ENCODE measurements at regions not wholly inside any gene's neighbourhood (a gene's known extent, or its start where the extent isn't known, plus 50 kb on each side); places are given as distances from the start of the nearest gene placed in this dataset.

DNA sequence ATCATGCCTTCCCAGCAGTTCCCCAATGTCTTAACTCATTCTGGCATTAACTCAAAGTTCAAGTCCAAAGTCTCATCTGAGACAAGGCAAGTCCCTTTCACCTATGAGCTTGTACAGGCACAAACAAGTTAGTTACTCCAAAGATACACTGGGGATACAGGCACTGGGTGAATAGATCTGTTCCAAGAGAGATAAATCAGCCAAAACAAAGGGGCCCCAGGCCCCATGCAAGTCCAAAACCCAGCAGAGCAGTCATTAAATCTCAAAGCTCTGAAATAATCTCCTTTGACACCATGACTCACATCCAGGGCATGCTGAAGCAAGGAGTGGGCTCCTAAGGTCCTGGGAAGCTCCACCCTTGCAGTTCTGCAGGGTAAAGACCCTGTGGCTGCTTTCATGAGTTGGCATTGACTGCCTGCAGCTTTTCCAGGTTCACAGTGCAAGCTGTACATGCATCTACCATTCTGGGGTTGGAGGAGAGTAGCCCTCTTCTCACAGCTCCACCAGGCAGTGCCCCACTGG is 332.2 kb upstream of the KIF2B start:
- Histone ChIP-seq H3K27ac (ENCODE audit: low read depth, low read length) (no peak overlapping the region), H3K27me3 (ENCODE audit: control insufficient read depth, low read length) (no peaks in the 10 kb centered on the region), H3K9me2 (replicated peaks; ENCODE audit: control insufficient read depth, low read length) (no peaks in the 10 kb centered on the region), H3K9me3 (ENCODE audit: control insufficient read depth, insufficient read depth, low read length) (no peaks in the 10 kb centered on the region), H4K20me1 (ENCODE audit: control insufficient read depth, insufficient read depth, low read depth, low read length) (no peaks in the 10 kb centered on the region), H3K4me2 (ENCODE audit: low read length) (no peak overlapping the region), H3K36me3 (ENCODE audit: control insufficient read depth, low read length) (no peaks in the 10 kb centered on the region), H3K79me2 (ENCODE audit: control insufficient read depth, low read length) (no peaks in the 10 kb centered on the region), H3F3A (ENCODE audit: control insufficient read depth, insufficient read depth) (no peaks in the 10 kb centered on the region), H3K4me1 (ENCODE audit: control insufficient read depth, low read length) (no peaks in the 10 kb centered on the region), H3K4me3 (ENCODE audit: low read length) (no peak overlapping the region)
- no peak for TF ChIP-seq EZH2phosphoT487 (IDR thresholded peaks at IDR 0.05; ENCODE audit: borderline replicate concordance, low read length)
- TF ChIP-seq, protein P1, sequence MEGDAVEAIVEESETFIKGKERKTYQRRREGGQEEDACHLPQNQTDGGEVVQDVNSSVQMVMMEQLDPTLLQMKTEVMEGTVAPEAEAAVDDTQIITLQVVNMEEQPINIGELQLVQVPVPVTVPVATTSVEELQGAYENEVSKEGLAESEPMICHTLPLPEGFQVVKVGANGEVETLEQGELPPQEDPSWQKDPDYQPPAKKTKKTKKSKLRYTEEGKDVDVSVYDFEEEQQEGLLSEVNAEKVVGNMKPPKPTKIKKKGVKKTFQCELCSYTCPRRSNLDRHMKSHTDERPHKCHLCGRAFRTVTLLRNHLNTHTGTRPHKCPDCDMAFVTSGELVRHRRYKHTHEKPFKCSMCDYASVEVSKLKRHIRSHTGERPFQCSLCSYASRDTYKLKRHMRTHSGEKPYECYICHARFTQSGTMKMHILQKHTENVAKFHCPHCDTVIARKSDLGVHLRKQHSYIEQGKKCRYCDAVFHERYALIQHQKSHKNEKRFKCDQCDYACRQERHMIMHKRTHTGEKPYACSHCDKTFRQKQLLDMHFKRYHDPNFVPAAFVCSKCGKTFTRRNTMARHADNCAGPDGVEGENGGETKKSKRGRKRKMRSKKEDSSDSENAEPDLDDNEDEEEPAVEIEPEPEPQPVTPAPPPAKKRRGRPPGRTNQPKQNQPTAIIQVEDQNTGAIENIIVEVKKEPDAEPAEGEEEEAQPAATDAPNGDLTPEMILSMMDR (IDR thresholded peaks at IDR 0.05; ENCODE audit: low read depth, low read length, poor library complexity, severe bottlenecking), result no peak

DNA sequence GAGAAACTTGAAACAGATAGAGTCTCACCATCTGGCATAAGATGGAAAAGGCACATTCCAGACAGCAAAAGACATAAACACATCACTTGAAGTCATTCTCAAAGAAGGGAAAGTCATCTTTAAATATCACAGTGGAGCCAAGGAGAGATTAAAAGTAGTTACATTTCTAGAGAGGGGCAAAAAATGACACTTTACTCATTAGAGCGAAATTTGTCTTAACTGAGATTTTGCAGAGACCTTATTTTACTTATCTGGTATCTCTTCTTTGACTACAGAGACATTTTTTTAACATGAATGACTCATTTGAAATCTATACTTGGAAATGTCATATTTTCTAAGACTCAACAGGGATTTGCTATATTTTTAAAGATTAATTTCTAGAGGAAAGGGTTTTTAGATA is 339.0 kb upstream of the KIF2B start:
- Histone ChIP-seq H4K20me1 (ENCODE audit: control insufficient read depth, insufficient read depth, low read depth, low read length) (no peaks in the 10 kb centered on the region), H3K36me3 (ENCODE audit: control insufficient read depth, low read length) (no peaks in the 10 kb centered on the region), H3K4me3 (ENCODE audit: low read length) (no peak overlapping the region), H3K4me2 (ENCODE audit: low read length) (no peak overlapping the region), H3F3A (ENCODE audit: control insufficient read depth, insufficient read depth) (no peaks in the 10 kb centered on the region), H3K9me2 (replicated peaks; ENCODE audit: control insufficient read depth, low read length) (no peaks in the 10 kb centered on the region), H3K79me2 (ENCODE audit: control insufficient read depth, low read length) (no peaks in the 10 kb centered on the region), H3K9me3 (ENCODE audit: control insufficient read depth, insufficient read depth, low read length) (no peaks in the 10 kb centered on the region), H3K27ac (ENCODE audit: low read depth, low read length) (no peak overlapping the region), H3K4me1 (ENCODE audit: control insufficient read depth, low read length) (no peaks in the 10 kb centered on the region), H3K27me3 (ENCODE audit: control insufficient read depth, low read length) (no peaks in the 10 kb centered on the region)
- no peak for TF ChIP-seq EZH2phosphoT487 (IDR thresholded peaks at IDR 0.05; ENCODE audit: borderline replicate concordance, low read length)
- TF ChIP-seq, protein P1 (IDR thresholded peaks at IDR 0.05; ENCODE audit: low read depth, low read length, poor library complexity, severe bottlenecking), result no peak

DNA sequence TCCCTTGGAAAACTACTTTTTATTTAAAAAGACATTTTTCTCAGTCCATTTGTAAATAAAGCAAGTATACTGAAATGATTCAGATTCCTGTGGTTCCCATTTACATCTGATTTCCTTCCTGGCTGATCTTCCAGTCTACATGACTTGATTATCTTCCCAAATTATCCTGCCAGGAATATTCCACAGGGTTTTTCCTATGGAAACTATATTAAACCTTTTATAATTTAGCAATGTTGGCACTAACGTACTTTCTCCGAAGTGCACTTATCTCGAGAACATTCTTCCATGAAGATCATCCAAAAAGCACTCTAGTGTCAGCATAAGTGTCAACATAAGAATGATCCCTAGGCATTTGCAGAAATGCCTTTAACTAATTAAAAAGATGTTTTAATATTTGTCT is 347.7 kb upstream of the KIF2B start:
- Histone ChIP-seq H3K4me3 (ENCODE audit: low read length) (no peak overlapping the region), H3K9me3 (ENCODE audit: control insufficient read depth, insufficient read depth, low read length) (no peaks in the 10 kb centered on the region), H3F3A (ENCODE audit: control insufficient read depth, insufficient read depth) (no peaks in the 10 kb centered on the region), H3K4me2 (ENCODE audit: low read length) (no peak overlapping the region), H3K9me2 (replicated peaks; ENCODE audit: control insufficient read depth, low read length) (no peaks in the 10 kb centered on the region), H3K79me2 (ENCODE audit: control insufficient read depth, low read length) (no peaks in the 10 kb centered on the region), H3K27me3 (ENCODE audit: control insufficient read depth, low read length) (no peaks in the 10 kb centered on the region), H3K4me1 (ENCODE audit: control insufficient read depth, low read length) (no peaks in the 10 kb centered on the region), H3K36me3 (ENCODE audit: control insufficient read depth, low read length) (no peaks in the 10 kb centered on the region), H4K20me1 (ENCODE audit: control insufficient read depth, insufficient read depth, low read depth, low read length) (no peaks in the 10 kb centered on the region), H3K27ac (ENCODE audit: low read depth, low read length) (no peak overlapping the region)
- TF ChIP-seq, protein P1 (IDR thresholded peaks at IDR 0.05; ENCODE audit: low read depth, low read length, poor library complexity, severe bottlenecking), result no peak
- no peak for TF ChIP-seq EZH2phosphoT487 (IDR thresholded peaks at IDR 0.05; ENCODE audit: borderline replicate concordance, low read length)
